ENCODE measurements at regions not wholly inside any gene's neighbourhood (a gene's known extent, or its start where the extent isn't known, plus 50 kb on each side); places are given as distances from the start of the nearest gene placed in this dataset.

DNA sequence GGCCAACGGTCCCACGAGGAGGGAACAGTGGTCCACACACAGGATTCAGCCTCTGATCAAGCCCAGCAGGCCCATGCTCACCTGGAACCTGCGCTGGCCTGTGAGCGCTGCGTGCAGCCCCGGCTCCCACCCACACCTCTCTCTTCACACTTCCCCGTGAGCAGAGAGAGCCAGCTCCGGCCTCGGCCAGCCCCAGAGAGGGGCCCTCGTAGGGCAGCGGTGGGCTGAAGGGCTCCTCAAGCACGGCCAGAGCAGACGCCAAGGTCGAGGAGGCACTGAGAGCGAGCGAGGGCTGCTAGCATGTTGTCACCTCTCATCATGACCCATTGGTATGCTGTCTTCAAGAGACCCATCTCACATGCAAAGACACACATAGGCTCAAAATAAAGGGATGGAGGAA is 83.0 kb upstream of the FMR1 start:
- DNase-seq (ENCODE audit: extremely low spot score, unreplicated experiment), result no peak

GRCh38 chrX:147832707-147833348 is 78.9 kb upstream of the FMR1 start:
- Mint-ChIP-seq H3K27me3 (ENCODE audit: unreplicated experiment) (peaks cover 6% of the 10 kb centered on the region), H3K4me1 (ENCODE audit: unreplicated experiment) (no peaks in the 10 kb centered on the region), H3K4me3 (ENCODE audit: unreplicated experiment) (no peak overlapping the region), H3K27ac (ENCODE audit: unreplicated experiment) (no peak overlapping the region), H3K9me3 (ENCODE audit: unreplicated experiment) (peaks cover 16% of the 10 kb centered on the region), H3K36me3 (ENCODE audit: unreplicated experiment) (no peaks in the 10 kb centered on the region)
- TF ChIP-seq, protein P1, sequence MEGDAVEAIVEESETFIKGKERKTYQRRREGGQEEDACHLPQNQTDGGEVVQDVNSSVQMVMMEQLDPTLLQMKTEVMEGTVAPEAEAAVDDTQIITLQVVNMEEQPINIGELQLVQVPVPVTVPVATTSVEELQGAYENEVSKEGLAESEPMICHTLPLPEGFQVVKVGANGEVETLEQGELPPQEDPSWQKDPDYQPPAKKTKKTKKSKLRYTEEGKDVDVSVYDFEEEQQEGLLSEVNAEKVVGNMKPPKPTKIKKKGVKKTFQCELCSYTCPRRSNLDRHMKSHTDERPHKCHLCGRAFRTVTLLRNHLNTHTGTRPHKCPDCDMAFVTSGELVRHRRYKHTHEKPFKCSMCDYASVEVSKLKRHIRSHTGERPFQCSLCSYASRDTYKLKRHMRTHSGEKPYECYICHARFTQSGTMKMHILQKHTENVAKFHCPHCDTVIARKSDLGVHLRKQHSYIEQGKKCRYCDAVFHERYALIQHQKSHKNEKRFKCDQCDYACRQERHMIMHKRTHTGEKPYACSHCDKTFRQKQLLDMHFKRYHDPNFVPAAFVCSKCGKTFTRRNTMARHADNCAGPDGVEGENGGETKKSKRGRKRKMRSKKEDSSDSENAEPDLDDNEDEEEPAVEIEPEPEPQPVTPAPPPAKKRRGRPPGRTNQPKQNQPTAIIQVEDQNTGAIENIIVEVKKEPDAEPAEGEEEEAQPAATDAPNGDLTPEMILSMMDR (IDR thresholded peaks at IDR 0.05), result no peak
- no peak for DNase-seq (ENCODE audit: extremely low spot score, unreplicated experiment)

More for the DNA sequence above, 83.0 kb upstream of the FMR1 start:
- H3K4me3 Mint-ChIP-seq (ENCODE audit: unreplicated experiment), result no peak overlapping the region
- no peak overlapping the region for H3K27ac Mint-ChIP-seq (ENCODE audit: unreplicated experiment)
- H3K9me3 Mint-ChIP-seq (ENCODE audit: unreplicated experiment), result peaks cover 31% of the 10 kb centered on the region
- H3K27me3 Mint-ChIP-seq (ENCODE audit: unreplicated experiment), result no peaks in the 10 kb centered on the region
- TF ChIP-seq, protein P1 (IDR thresholded peaks at IDR 0.05), result no peak
- no peaks in the 10 kb centered on the region for H3K4me1 Mint-ChIP-seq (ENCODE audit: unreplicated experiment)
- no peaks in the 10 kb centered on the region for H3K36me3 Mint-ChIP-seq (ENCODE audit: unreplicated experiment)

GRCh38 chrX:147838465-147839131 is 73.1 kb upstream of the FMR1 start:
- no peak for DNase-seq (ENCODE audit: extremely low spot score, unreplicated experiment)
- TF ChIP-seq, protein P1 (IDR thresholded peaks at IDR 0.05), result peak; percentile 38
- Mint-ChIP-seq H3K27me3 (ENCODE audit: unreplicated experiment) (peaks cover 6% of the 10 kb centered on the region), H3K9me3 (ENCODE audit: unreplicated experiment) (peaks cover 9% of the 10 kb centered on the region), H3K27ac (ENCODE audit: unreplicated experiment) (no peak overlapping the region), H3K4me3 (ENCODE audit: unreplicated experiment) (no peak overlapping the region), H3K36me3 (ENCODE audit: unreplicated experiment) (no peaks in the 10 kb centered on the region), H3K4me1 (ENCODE audit: unreplicated experiment) (no peaks in the 10 kb centered on the region)

DNA sequence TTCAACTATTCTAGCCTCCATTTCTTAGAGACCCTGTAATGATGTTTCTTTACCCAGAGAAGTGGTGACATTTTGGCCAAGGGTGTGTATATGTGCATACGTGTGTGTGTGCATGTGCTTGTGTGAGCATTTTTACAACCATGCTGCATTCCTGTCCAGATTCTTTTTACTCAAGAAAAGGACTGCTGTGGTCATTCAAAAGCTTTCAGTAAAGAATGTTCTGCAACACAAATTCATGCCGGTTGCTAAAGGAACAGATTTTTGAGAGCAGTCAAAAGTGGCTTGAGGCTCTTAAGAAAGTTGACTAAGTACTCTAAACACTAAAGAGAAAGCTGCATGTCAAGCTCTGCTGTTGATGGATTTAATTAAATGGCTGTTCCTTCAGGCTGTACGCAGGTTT is 65.0 kb upstream of the FMR1 start:
- TF ChIP-seq, protein P1 (IDR thresholded peaks at IDR 0.05), result no peak
- H3K27ac Mint-ChIP-seq (ENCODE audit: unreplicated experiment), result no peak overlapping the region

DNA sequence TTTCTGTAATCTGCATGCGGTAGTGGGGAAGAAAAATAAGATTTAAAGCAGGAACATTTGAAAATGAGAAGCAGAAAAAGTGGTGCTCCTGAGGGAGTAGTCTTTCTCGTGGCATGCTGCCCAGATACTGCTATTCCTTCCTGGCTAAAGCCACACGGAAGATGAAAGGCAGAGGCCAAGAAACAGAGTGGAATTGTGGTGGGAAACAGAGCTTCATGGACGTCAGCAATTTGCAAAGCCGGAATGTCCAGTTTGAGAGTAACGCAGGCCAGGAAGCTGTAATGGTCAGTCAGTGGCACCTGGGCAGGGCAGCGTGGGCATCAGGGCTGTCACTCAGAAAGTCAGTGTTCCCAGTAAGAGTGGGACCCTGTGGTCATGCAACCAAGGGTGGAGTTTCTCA is 63.7 kb upstream of the FMR1 start:
- Mint-ChIP-seq H3K9me3 (ENCODE audit: unreplicated experiment) (peaks cover 25% of the 10 kb centered on the region), H3K4me1 (ENCODE audit: unreplicated experiment) (peaks cover 10% of the 10 kb centered on the region), H3K27ac (ENCODE audit: unreplicated experiment) (no peak overlapping the region), H3K4me3 (ENCODE audit: unreplicated experiment) (no peak overlapping the region), H3K27me3 (ENCODE audit: unreplicated experiment) (no peaks in the 10 kb centered on the region), H3K36me3 (ENCODE audit: unreplicated experiment) (no peaks in the 10 kb centered on the region)
- TF ChIP-seq, protein P1 (IDR thresholded peaks at IDR 0.05), result no peak
- DNase-seq (ENCODE audit: extremely low spot score, unreplicated experiment), result no peak

More for the DNA sequence above, 65.0 kb upstream of the FMR1 start:
- no peak for DNase-seq (ENCODE audit: extremely low spot score, unreplicated experiment)
- H3K4me3 Mint-ChIP-seq (ENCODE audit: unreplicated experiment), result no peak overlapping the region
- no peaks in the 10 kb centered on the region for H3K27me3 Mint-ChIP-seq (ENCODE audit: unreplicated experiment)
- H3K9me3 Mint-ChIP-seq (ENCODE audit: unreplicated experiment), result peaks cover 25% of the 10 kb centered on the region
- no peaks in the 10 kb centered on the region for H3K36me3 Mint-ChIP-seq (ENCODE audit: unreplicated experiment)
- H3K4me1 Mint-ChIP-seq (ENCODE audit: unreplicated experiment), result peaks cover 10% of the 10 kb centered on the region

Measured in osteocyte (in vitro differentiated cells).